Esophagus squamous epithelium (tissue), 5 donors: ENCODE measurements at regions not wholly inside any gene's neighbourhood (a gene's known extent, or its start where the extent isn't known, plus 50 kb on each side); places are given as distances from the start of the nearest gene placed in this dataset.

Experiments used
- DNase-seq: peaks from one replicate; lab custom pipeline; 2025; lab: John Stamatoyannopoulos, UW
- H3K27ac ChIP-seq, 4 donors: fragments of 200-600 bp; sonication (generic); one replicate each; pipeline ENCODE4 v1.5.1; 2016 to 2019; ENCODE audit warnings: mild to moderate bottlenecking in 1 of 4
- H3K27me3 ChIP-seq, 4 donors: fragments of 200-600 bp; sonication (generic); 1 replicate in 3 of 4; 2 replicates in 1 of 4; pipeline versions ENCODE4 v1.5.1 to v1.6.0; 2017 to 2021; ENCODE audit warnings: antibody characterized with exemption in 1 of 4
- H3K36me3 ChIP-seq, 3 donors: fragments of 200-600 bp; sonication (generic); one replicate each; pipeline ENCODE4 v1.5.1; 2016 to 2019
- H3K4me1 ChIP-seq, 3 donors: fragments of 200-600 bp; sonication (generic); one replicate each; pipeline ENCODE4 v1.5.1; 2017 to 2019
- H3K4me3 ChIP-seq, 4 donors: fragments of 200-600 bp; sonication (generic); 1 replicate in 3 of 4; 2 replicates in 1 of 4; pipeline ENCODE4 v1.5.1; 2016 to 2019; ENCODE audit warnings: mild to moderate bottlenecking in 2 of 4, moderate library complexity in 1 of 4
- H3K9me3 ChIP-seq, 3 donors: fragments of 200-600 bp; sonication (generic); one replicate each; pipeline ENCODE4 v1.5.1; 2016 to 2019
- CTCF ChIP-seq, 6 experiments: fragments of 450-650 bp in 4 of 6; fragments of 200-600 bp in 2 of 6; sonication (generic) in 2 of 6; IDR thresholded peaks; one replicate each; pipeline ENCODE4 v1.5.1; 2016 to 2019; ENCODE audit warnings: antibody characterized with exemption in 6 of 6, mild to moderate bottlenecking in 4 of 6, moderate library complexity in 4 of 6
- POLR2A ChIP-seq, 4 donors: fragments of 450-650 bp; IDR thresholded peaks; one replicate each; pipeline ENCODE4 v1.6.1; 2017; ENCODE audit warnings: antibody characterized with exemption in 4 of 4, mild to moderate bottlenecking in 4 of 4, moderate library complexity in 3 of 4
- WGBS, 2 donors: methylation state at CpG; one replicate each; pipeline ENCODE4 v1.1.5; 2018; 5-methylcytosine and 5-hydroxymethylcytosine counted together
- intact Hi-C: fragments of 100-400 bp; cut with DNase I; formaldehyde crosslinking; loops from one replicate; pipeline ENCODE4 v1.15.0; 2022
- donor health status: DM: yes; HTN: yes; CAD: no.

- no peak for TF ChIP-seq CTCF (IDR thresholded peaks at IDR 0.05)
- TF ChIP-seq POLR2A (IDR thresholded peaks at IDR 0.05) = no peak
- intact Hi-C loops = no loop called here
- H3K27me3 ChIP-seq = no peaks in the 10 kb centered on the region
Observed at GRCh38 chr12:87290505-87290904, 738.7 kb downstream of the C12orf50 start.

DNA sequence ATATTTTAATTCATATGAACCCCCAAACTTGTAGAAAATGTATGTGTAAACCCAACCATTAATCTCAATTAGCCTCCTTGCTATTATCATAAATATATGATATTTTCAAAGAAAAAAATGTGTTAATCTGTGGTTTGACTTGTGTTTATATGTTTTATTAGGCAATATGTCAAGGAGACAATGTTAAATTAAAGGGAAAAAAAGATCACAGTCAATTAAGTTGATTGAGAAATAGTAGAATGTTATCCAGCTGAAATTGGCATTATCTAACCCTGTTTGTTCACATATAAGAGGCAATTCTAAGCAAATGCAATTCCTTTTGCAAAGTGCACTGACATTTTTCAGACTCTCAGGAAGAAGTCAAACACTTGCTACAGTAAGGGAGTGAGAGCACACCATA is 745.3 kb downstream of the C12orf50 start:
- no peaks in the 10 kb centered on the region for H3K9me3 ChIP-seq
- no peak overlapping the region for H3K27ac ChIP-seq
- no peaks in the 10 kb centered on the region for H3K4me1 ChIP-seq
- intact Hi-C loops = no loop called here
- H3K27me3 ChIP-seq = no peaks in the 10 kb centered on the region
- H3K4me3 ChIP-seq = no peak overlapping the region
- DNase-seq = no peak
- TF ChIP-seq CTCF (IDR thresholded peaks at IDR 0.05) (no peak), POLR2A (IDR thresholded peaks at IDR 0.05) (no peak)
- no peaks in the 10 kb centered on the region for H3K36me3 ChIP-seq

More at GRCh38 chr12:87290505-87290904, 738.7 kb downstream of the C12orf50 start:
- Histone ChIP-seq H3K36me3 (no peaks in the 10 kb centered on the region), H3K27ac (no peak overlapping the region), H3K9me3 (no peaks in the 10 kb centered on the region), H3K4me3 (no peak overlapping the region), H3K4me1 (no peaks in the 10 kb centered on the region)
- DNase-seq = no peak

GRCh38 chr12:87283111-87283510 is 746.1 kb downstream of the C12orf50 start:
- intact Hi-C loops = no loop called here
- no peak for TF ChIP-seq POLR2A (IDR thresholded peaks at IDR 0.05)
- no peaks in the 10 kb centered on the region for H3K9me3 ChIP-seq

DNA sequence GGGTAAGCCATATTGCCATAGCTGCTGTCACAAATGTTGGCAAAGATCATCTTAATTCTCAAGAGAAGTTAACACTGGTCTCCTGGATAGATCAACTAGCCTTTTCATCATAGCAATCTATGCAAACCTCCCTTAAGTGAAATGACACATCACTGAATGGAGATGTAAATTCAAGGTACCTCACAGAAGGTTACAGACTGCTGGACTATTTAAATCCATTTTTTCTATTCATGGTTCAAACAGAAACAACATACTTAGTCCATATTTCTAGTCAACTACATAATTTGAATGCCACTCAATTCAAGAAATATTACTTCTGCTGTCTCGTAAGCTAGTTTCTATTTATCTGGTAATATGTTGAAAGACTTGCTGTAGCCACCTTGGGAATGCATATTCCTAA is 748.3 kb downstream of the C12orf50 start:
- TF ChIP-seq POLR2A (IDR thresholded peaks at IDR 0.05) (no peak), CTCF (IDR thresholded peaks at IDR 0.05) (no peak)
- Histone ChIP-seq H3K27ac (no peak overlapping the region), H3K4me1 (no peaks in the 10 kb centered on the region), H3K4me3 (no peak overlapping the region), H3K9me3 (no peaks in the 10 kb centered on the region), H3K36me3 (no peaks in the 10 kb centered on the region), H3K27me3 (no peaks in the 10 kb centered on the region)
- 65 to 77% methylated on average over 1 of the region's 1 CpG for WGBS, 2 donors
- intact Hi-C loops = no loop called here
- no peak for DNase-seq

More at GRCh38 chr12:87283111-87283510, 746.1 kb downstream of the C12orf50 start:
- no peaks in the 10 kb centered on the region for H3K4me1 ChIP-seq
- no peaks in the 10 kb centered on the region for H3K27me3 ChIP-seq
- DNase-seq = no peak
- H3K27ac ChIP-seq = no peak overlapping the region
- no peaks in the 10 kb centered on the region for H3K36me3 ChIP-seq
- no peak overlapping the region for H3K4me3 ChIP-seq

DNA sequence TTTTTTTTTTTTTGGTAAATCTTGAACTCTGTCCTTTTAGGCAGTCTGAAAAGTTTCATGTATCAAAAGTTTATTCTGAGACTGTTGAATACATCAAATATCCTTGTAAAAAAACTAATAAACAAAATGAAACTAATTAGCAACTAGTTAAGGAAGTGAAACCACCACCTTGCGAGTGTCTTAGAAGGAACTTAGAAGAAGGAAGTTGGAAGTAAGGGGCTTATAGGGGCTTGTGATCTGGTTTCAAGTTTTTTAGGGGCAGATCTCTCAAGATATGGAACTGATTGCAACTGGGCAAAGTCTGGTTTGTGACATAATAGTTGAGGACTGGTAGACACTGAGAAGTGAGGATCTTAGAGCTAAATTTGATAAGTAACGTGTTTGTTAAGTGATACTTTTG is 748.8 kb downstream of the C12orf50 start:
- intact Hi-C loops = no loop called here
- Histone ChIP-seq H3K4me3 (no peak overlapping the region), H3K36me3 (no peaks in the 10 kb centered on the region), H3K4me1 (no peaks in the 10 kb centered on the region), H3K27ac (no peak overlapping the region), H3K9me3 (no peaks in the 10 kb centered on the region), H3K27me3 (no peaks in the 10 kb centered on the region)
- DNase-seq = no peak
- WGBS, 2 donors = 78 to 84% methylated on average over 2 of the region's 2 CpGs
- TF ChIP-seq POLR2A (IDR thresholded peaks at IDR 0.05) (no peak), CTCF (IDR thresholded peaks at IDR 0.05) (no peak)

- H3K9me3 ChIP-seq = no peaks in the 10 kb centered on the region
- WGBS, 2 donors = 62 to 63% methylated on average over 4 of the region's 4 CpGs
- intact Hi-C loops = no loop called here
- H3K4me1 ChIP-seq = no peaks in the 10 kb centered on the region
- no peak overlapping the region for H3K27ac ChIP-seq
- H3K4me3 ChIP-seq = no peak overlapping the region
- no peaks in the 10 kb centered on the region for H3K36me3 ChIP-seq
- DNase-seq = no peak
- no peaks in the 10 kb centered on the region for H3K27me3 ChIP-seq
- TF ChIP-seq CTCF (IDR thresholded peaks at IDR 0.05) = peak in 4 of 6 experiments; percentile 18 to 29 (median 22)
- no peak for TF ChIP-seq POLR2A (IDR thresholded peaks at IDR 0.05)
Observed at GRCh38 chr12:87274594-87275245, 754.5 kb downstream of the C12orf50 start.
